ENCODE measurements at regions not wholly inside any gene's neighbourhood (a gene's known extent, or its start where the extent isn't known, plus 50 kb on each side); places are given as distances from the start of the nearest gene placed in this dataset.
"Not testable (repeated sequence)": the region's sequence is repeated elsewhere in the genome, so short reads cannot be mapped to it uniquely, and the experiment has no call there.

DNA sequence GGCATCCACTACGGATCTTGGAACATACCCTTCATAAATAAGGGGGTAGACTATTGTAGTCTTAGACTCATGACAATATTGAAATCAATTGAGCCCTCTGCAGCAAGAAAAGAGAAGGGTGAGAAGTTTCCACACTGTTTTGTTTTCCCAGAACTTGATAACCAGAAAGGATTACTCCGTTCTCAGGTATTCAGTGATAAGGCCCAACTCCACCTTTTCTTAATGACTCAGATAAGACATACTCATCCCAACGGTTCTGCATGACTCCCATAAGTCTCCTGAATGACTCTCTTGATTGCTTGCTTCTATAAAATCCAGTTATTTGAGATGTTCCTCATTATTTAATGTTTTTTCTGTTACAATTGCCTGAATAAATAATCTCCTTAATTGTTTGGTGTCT is 111.7 kb downstream of the PABPC4L start:
- Histone ChIP-seq H3K27me3 (ENCODE audit: insufficient read depth, low read depth, low read length) (no peaks in the 10 kb centered on the region), H3K4me2 (ENCODE audit: low read length) (no peak overlapping the region), H3K4me3 (ENCODE audit: low read length) (no peak overlapping the region), H3K9ac (ENCODE audit: low read length) (no peak overlapping the region), H4K20me1 (ENCODE audit: insufficient read depth) (no peaks in the 10 kb centered on the region), H3K9me3 (ENCODE audit: low read length) (no peaks in the 10 kb centered on the region), H3K36me3 (ENCODE audit: insufficient read depth, low read length) (no peaks in the 10 kb centered on the region), H3K27ac (ENCODE audit: low read length) (no peak overlapping the region), H3K79me2 (replicated peaks; ENCODE audit: insufficient read depth, low read length) (no peaks in the 10 kb centered on the region), H3F3A (ENCODE audit: insufficient read depth, low read length, poor library complexity, severe bottlenecking) (no peaks in the 10 kb centered on the region), H2AFZ (ENCODE audit: low read depth, low read length) (no peak overlapping the region), H3K9me2 (ENCODE audit: insufficient read depth, low read length) (no peaks in the 10 kb centered on the region)
- TF ChIP-seq, protein P1, sequence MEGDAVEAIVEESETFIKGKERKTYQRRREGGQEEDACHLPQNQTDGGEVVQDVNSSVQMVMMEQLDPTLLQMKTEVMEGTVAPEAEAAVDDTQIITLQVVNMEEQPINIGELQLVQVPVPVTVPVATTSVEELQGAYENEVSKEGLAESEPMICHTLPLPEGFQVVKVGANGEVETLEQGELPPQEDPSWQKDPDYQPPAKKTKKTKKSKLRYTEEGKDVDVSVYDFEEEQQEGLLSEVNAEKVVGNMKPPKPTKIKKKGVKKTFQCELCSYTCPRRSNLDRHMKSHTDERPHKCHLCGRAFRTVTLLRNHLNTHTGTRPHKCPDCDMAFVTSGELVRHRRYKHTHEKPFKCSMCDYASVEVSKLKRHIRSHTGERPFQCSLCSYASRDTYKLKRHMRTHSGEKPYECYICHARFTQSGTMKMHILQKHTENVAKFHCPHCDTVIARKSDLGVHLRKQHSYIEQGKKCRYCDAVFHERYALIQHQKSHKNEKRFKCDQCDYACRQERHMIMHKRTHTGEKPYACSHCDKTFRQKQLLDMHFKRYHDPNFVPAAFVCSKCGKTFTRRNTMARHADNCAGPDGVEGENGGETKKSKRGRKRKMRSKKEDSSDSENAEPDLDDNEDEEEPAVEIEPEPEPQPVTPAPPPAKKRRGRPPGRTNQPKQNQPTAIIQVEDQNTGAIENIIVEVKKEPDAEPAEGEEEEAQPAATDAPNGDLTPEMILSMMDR (IDR thresholded peaks at IDR 0.05; ENCODE audit: poor library complexity, severe bottlenecking): no peak
- no peak for TF ChIP-seq EZH2 (IDR thresholded peaks at IDR 0.05; ENCODE audit: borderline replicate concordance, insufficient read depth, low read length, poor library complexity, severe bottlenecking)
- TF ChIP-seq RAD21 (conservative IDR thresholded peaks at IDR 0.05): no peak
- TF ChIP-seq, protein P2, sequence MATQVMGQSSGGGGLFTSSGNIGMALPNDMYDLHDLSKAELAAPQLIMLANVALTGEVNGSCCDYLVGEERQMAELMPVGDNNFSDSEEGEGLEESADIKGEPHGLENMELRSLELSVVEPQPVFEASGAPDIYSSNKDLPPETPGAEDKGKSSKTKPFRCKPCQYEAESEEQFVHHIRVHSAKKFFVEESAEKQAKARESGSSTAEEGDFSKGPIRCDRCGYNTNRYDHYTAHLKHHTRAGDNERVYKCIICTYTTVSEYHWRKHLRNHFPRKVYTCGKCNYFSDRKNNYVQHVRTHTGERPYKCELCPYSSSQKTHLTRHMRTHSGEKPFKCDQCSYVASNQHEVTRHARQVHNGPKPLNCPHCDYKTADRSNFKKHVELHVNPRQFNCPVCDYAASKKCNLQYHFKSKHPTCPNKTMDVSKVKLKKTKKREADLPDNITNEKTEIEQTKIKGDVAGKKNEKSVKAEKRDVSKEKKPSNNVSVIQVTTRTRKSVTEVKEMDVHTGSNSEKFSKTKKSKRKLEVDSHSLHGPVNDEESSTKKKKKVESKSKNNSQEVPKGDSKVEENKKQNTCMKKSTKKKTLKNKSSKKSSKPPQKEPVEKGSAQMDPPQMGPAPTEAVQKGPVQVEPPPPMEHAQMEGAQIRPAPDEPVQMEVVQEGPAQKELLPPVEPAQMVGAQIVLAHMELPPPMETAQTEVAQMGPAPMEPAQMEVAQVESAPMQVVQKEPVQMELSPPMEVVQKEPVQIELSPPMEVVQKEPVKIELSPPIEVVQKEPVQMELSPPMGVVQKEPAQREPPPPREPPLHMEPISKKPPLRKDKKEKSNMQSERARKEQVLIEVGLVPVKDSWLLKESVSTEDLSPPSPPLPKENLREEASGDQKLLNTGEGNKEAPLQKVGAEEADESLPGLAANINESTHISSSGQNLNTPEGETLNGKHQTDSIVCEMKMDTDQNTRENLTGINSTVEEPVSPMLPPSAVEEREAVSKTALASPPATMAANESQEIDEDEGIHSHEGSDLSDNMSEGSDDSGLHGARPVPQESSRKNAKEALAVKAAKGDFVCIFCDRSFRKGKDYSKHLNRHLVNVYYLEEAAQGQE (IDR thresholded peaks at IDR 0.05; ENCODE audit: borderline replicate concordance): no peak
- no peak for TF ChIP-seq TAF1 (IDR thresholded peaks at IDR 0.05; ENCODE audit: low read depth)
- no peak for TF ChIP-seq MXI1 (conservative IDR thresholded peaks at IDR 0.05; ENCODE audit: poor library complexity, severe bottlenecking)
- no peak for TF ChIP-seq EP300 (conservative IDR thresholded peaks at IDR 0.05; ENCODE audit: poor library complexity, severe bottlenecking)
- no peak for TF ChIP-seq SMC3 (conservative IDR thresholded peaks at IDR 0.05; ENCODE audit: poor library complexity)
- TF ChIP-seq POLR2AphosphoS5 (IDR thresholded peaks at IDR 0.05): no peak

- Histone ChIP-seq H4K20me1 (ENCODE audit: insufficient read depth) (no peaks in the 10 kb centered on the region), H3K79me2 (replicated peaks; ENCODE audit: insufficient read depth, low read length) (no peaks in the 10 kb centered on the region), H3K27ac (ENCODE audit: low read length) (no peak overlapping the region), H3K4me3 (ENCODE audit: low read length) (no peak overlapping the region), H3F3A (ENCODE audit: insufficient read depth, low read length, poor library complexity, severe bottlenecking) (no peaks in the 10 kb centered on the region), H3K9me2 (ENCODE audit: insufficient read depth, low read length) (no peaks in the 10 kb centered on the region), H3K27me3 (ENCODE audit: insufficient read depth, low read depth, low read length) (no peaks in the 10 kb centered on the region), H2AFZ (ENCODE audit: low read depth, low read length) (no peak overlapping the region), H3K9me3 (ENCODE audit: low read length) (no peaks in the 10 kb centered on the region), H3K36me3 (ENCODE audit: insufficient read depth, low read length) (no peaks in the 10 kb centered on the region), H3K9ac (ENCODE audit: low read length) (no peak overlapping the region), H3K4me2 (ENCODE audit: low read length) (no peak overlapping the region)
- TF ChIP-seq EZH2 (IDR thresholded peaks at IDR 0.05; ENCODE audit: borderline replicate concordance, insufficient read depth, low read length, poor library complexity, severe bottlenecking): no peak
- TF ChIP-seq EP300 (conservative IDR thresholded peaks at IDR 0.05; ENCODE audit: poor library complexity, severe bottlenecking): no peak
- TF ChIP-seq, protein P2 (IDR thresholded peaks at IDR 0.05; ENCODE audit: borderline replicate concordance): no peak
- TF ChIP-seq SMC3 (conservative IDR thresholded peaks at IDR 0.05; ENCODE audit: poor library complexity): no peak
- TF ChIP-seq TAF1 (IDR thresholded peaks at IDR 0.05; ENCODE audit: low read depth): no peak
- no peak for TF ChIP-seq RAD21 (conservative IDR thresholded peaks at IDR 0.05)
- no peak for TF ChIP-seq POLR2AphosphoS5 (IDR thresholded peaks at IDR 0.05)
- TF ChIP-seq, protein P1 (IDR thresholded peaks at IDR 0.05; ENCODE audit: poor library complexity, severe bottlenecking): no peak
- no peak for TF ChIP-seq MXI1 (conservative IDR thresholded peaks at IDR 0.05; ENCODE audit: poor library complexity, severe bottlenecking)
Observed at GRCh38 chr4:134085496-134085895, 116.1 kb downstream of the PABPC4L start.

DNA sequence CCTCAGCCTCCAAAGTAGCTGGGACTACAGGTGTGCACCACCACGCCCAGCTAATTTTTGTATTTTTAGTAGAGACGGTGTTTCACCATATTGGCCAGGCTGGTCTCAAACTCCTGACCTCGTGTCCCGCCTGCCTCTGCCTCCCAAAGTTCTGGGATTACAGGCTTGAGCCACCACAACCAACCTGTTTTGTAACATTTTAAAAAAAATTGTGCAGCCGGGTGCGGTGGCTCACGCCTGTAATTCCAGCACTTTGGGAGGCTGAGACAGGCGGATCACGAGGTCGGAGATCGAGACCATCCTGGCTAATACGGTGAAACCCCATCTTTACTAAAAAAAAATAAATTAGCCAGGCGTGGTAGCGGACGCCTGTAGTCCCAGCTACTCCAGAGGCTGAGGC is 122.5 kb downstream of the PABPC4L start:
- not testable (repeated sequence) for H3K4me3 ChIP-seq (ENCODE audit: low read length); H3K9ac ChIP-seq (ENCODE audit: low read length); H3K4me2 ChIP-seq (ENCODE audit: low read length); H2AFZ ChIP-seq (ENCODE audit: low read depth, low read length); H3K9me3 ChIP-seq (ENCODE audit: low read length); H3K79me2 ChIP-seq (replicated peaks; ENCODE audit: insufficient read depth, low read length); H3K36me3 ChIP-seq (ENCODE audit: insufficient read depth, low read length); H3K27me3 ChIP-seq (ENCODE audit: insufficient read depth, low read depth, low read length); H4K20me1 ChIP-seq (ENCODE audit: insufficient read depth); H3F3A ChIP-seq (ENCODE audit: insufficient read depth, low read length, poor library complexity, severe bottlenecking); H3K9me2 ChIP-seq (ENCODE audit: insufficient read depth, low read length); H3K27ac ChIP-seq (ENCODE audit: low read length)

Measured in neural cell (in vitro differentiated cells).